Neural crest cell (in vitro differentiated cells): ENCODE measurements at regions not wholly inside any gene's neighbourhood (a gene's known extent, or its start where the extent isn't known, plus 50 kb on each side); places are given as distances from the start of the nearest gene placed in this dataset.

Experiments used
- DNase-seq: peaks from one replicate; pipeline ENCODE4 v3.0.0; 2021; ENCODE audit warnings: low read depth, mixed read lengths, low spot score
- H3K27ac Mint-ChIP-seq: one replicate; pipeline ENCODE4 v1.8.0; 2021; ENCODE audit warnings: mild to moderate bottlenecking, mixed read lengths; ENCODE audit not compliant: unreplicated experiment
- H3K27me3 Mint-ChIP-seq: 2 replicates; pipeline ENCODE4 v1.8.0; 2021; ENCODE audit warnings: low read depth, mild to moderate bottlenecking, mixed read lengths
- H3K36me3 Mint-ChIP-seq: 2 replicates; pipeline ENCODE4 v1.8.0; 2021; ENCODE audit warnings: low read depth, mild to moderate bottlenecking, mixed read lengths
- H3K4me1 Mint-ChIP-seq: 2 replicates; pipeline ENCODE4 v1.8.0; 2021; ENCODE audit warnings: mixed read lengths
- H3K4me3 Mint-ChIP-seq: one replicate; pipeline ENCODE4 v1.8.0; 2021; ENCODE audit warnings: mild to moderate bottlenecking, mixed read lengths
- H3K9me3 Mint-ChIP-seq: 2 replicates; pipeline ENCODE4 v1.8.0; 2021; ENCODE audit warnings: mixed read lengths
- CTCF ChIP-seq: fragments of 200-600 bp; sonication (generic); conservative IDR thresholded peaks from 2 replicates; pipeline ENCODE4 v1.5.0; 2021; ENCODE audit warnings: antibody characterized with exemption, mild to moderate bottlenecking

- peaks cover 4% of the 10 kb centered on the region for H3K9me3 Mint-ChIP-seq
- no peaks in the 10 kb centered on the region for H3K27me3 Mint-ChIP-seq
Measured at GRCh38 chr9:105884416-105884815, 190.1 kb downstream of the TMEM38B start.

GRCh38 chr9:105886136-105886535 is 191.8 kb downstream of the TMEM38B start:
- H3K9me3 Mint-ChIP-seq, result peaks cover 4% of the 10 kb centered on the region

More at GRCh38 chr9:105884416-105884815, 190.1 kb downstream of the TMEM38B start:
- Mint-ChIP-seq H3K36me3 (no peaks in the 10 kb centered on the region), H3K4me1 (peaks cover 30% of the 10 kb centered on the region), H3K4me3 (no peak overlapping the region), H3K27ac (no peak overlapping the region)
- DNase-seq, result no peak
- TF ChIP-seq CTCF, result no peak

GRCh38 chr9:105887679-105888078 is 193.3 kb downstream of the TMEM38B start:
- no peak overlapping the region for H3K4me3 Mint-ChIP-seq
- H3K9me3 Mint-ChIP-seq, result no peaks in the 10 kb centered on the region
- TF ChIP-seq CTCF, result no peak
- H3K27me3 Mint-ChIP-seq, result no peaks in the 10 kb centered on the region
- peaks cover 25% of the 10 kb centered on the region for H3K4me1 Mint-ChIP-seq
- DNase-seq, result no peak
- no peaks in the 10 kb centered on the region for H3K36me3 Mint-ChIP-seq
- H3K27ac Mint-ChIP-seq, result no peak overlapping the region

More at GRCh38 chr9:105886136-105886535, 191.8 kb downstream of the TMEM38B start:
- H3K27ac Mint-ChIP-seq, result no peak overlapping the region
- no peaks in the 10 kb centered on the region for H3K36me3 Mint-ChIP-seq
- no peak for DNase-seq
- H3K4me1 Mint-ChIP-seq, result peaks cover 33% of the 10 kb centered on the region
- no peak overlapping the region for H3K4me3 Mint-ChIP-seq
- TF ChIP-seq CTCF, result no peak
- no peaks in the 10 kb centered on the region for H3K27me3 Mint-ChIP-seq

GRCh38 chr9:105890046-105890822 is 195.9 kb downstream of the TMEM38B start:
- Mint-ChIP-seq H3K27ac (no peak overlapping the region), H3K27me3 (no peaks in the 10 kb centered on the region), H3K9me3 (no peaks in the 10 kb centered on the region), H3K4me3 (no peak overlapping the region), H3K4me1 (peaks cover 25% of the 10 kb centered on the region), H3K36me3 (no peaks in the 10 kb centered on the region)
- no peak for DNase-seq
- TF ChIP-seq CTCF, result no peak

- peaks cover 14% of the 10 kb centered on the region for H3K36me3 Mint-ChIP-seq
- H3K4me1 Mint-ChIP-seq, result peaks cover 20% of the 10 kb centered on the region
- no peaks in the 10 kb centered on the region for H3K27me3 Mint-ChIP-seq
- peaks cover 8% of the 10 kb centered on the region for H3K9me3 Mint-ChIP-seq
- no peak for DNase-seq
- H3K27ac Mint-ChIP-seq, result no peak overlapping the region
- TF ChIP-seq CTCF, result no peak
- H3K4me3 Mint-ChIP-seq, result no peak overlapping the region
Measured at GRCh38 chr9:105900123-105900522, 205.8 kb downstream of the TMEM38B start.
